ENCODE measurements at regions not wholly inside any gene's neighbourhood (a gene's known extent, or its start where the extent isn't known, plus 50 kb on each side); places are given as distances from the start of the nearest gene placed in this dataset.

DNA sequence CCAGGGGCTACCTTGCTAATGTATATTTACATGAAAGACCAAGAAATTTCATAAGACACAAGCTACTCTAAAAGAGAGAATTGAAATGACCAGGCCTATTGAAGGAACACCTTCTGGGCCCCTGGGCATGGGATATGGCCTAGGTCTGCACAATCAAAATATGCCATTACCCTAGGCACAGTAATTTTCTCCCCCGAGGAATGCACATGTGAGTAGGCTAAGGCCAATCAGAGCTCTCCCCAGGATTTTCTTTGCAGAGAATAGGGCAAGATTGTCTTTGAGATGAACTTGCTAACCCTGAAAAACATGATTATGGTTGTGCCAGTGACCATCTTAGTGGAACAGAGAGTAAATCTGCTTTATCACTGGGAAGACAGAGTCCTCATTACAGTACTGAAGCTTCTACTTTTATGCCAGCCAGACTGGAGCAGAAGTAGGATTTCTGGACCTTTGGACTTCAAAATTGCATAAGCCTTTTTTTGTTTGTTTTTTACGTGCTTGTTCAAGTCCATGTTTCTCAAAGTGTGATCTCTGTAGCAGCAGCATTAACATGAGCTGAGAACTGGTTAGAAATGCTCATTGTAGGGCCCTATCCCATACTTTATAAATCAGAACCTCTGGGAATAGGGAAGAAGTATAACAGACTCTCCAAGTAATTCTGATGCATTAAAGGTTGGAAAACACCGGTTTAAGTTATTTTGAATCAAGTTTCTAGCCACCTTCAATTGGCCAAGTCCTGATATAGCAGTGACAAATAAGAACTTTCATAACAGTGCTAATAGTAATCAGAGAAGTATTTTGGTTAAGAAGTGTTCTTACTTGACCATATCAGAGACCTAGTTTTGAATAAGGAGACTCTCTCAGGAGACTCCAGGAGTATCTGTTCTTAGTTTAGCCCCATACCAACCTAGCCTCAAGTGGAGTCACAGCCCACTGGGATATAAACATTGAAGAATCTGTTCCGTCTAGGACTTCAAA is 112.9 kb downstream of the LMO3 start:
- Histone ChIP-seq H3K4me3 (replicated peaks in 1 of 4; ENCODE audit: control extremely low read depth in 1 of 4, insufficient read depth in 1 of 4, low read depth in 3 of 4, low read length in 4 of 4) (no peak overlapping the region), H3K4me1 (ENCODE audit: control insufficient read depth, extremely low read depth, insufficient read depth, low read length) (no peaks in the 10 kb centered on the region), H3K27me3 (ENCODE audit: control insufficient read depth, insufficient read depth, low read length) (no peaks in the 10 kb centered on the region), H3K9ac (ENCODE audit: insufficient read depth, low read length) (no peak overlapping the region), H3K79me2 (ENCODE audit: control insufficient read depth, insufficient read depth, low read length) (no peaks in the 10 kb centered on the region), H3K4me2 (ENCODE audit: extremely low read depth, insufficient read depth, low read length) (no peak overlapping the region), H3K27ac (ENCODE audit: insufficient read depth, low read length) (no peak overlapping the region), H3K36me3 (ENCODE audit: control insufficient read depth, insufficient read depth, low read length) (no peaks in the 10 kb centered on the region), H4K20me1 (ENCODE audit: control insufficient read depth, extremely low read depth, insufficient read depth, low read length) (no peaks in the 10 kb centered on the region), H2AFZ (ENCODE audit: low read length) (no peak overlapping the region), H3K9me3 (ENCODE audit: control insufficient read depth, insufficient read depth, low read depth, low read length) (no peaks in the 10 kb centered on the region)
- DNase-seq (ENCODE audit: low read depth in 2 of 2), result no peak
- TF ChIP-seq, protein P1, sequence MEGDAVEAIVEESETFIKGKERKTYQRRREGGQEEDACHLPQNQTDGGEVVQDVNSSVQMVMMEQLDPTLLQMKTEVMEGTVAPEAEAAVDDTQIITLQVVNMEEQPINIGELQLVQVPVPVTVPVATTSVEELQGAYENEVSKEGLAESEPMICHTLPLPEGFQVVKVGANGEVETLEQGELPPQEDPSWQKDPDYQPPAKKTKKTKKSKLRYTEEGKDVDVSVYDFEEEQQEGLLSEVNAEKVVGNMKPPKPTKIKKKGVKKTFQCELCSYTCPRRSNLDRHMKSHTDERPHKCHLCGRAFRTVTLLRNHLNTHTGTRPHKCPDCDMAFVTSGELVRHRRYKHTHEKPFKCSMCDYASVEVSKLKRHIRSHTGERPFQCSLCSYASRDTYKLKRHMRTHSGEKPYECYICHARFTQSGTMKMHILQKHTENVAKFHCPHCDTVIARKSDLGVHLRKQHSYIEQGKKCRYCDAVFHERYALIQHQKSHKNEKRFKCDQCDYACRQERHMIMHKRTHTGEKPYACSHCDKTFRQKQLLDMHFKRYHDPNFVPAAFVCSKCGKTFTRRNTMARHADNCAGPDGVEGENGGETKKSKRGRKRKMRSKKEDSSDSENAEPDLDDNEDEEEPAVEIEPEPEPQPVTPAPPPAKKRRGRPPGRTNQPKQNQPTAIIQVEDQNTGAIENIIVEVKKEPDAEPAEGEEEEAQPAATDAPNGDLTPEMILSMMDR (conservative IDR thresholded peaks at IDR 0.05 in 1 of 2, IDR thresholded peaks at IDR 0.05 in 1 of 2; ENCODE audit: low read depth in 1 of 2, low read length in 2 of 2), result no peak
- TF ChIP-seq EZH2 (IDR thresholded peaks at IDR 0.05; ENCODE audit: low read length, missing control alignments), result no peak

DNA sequence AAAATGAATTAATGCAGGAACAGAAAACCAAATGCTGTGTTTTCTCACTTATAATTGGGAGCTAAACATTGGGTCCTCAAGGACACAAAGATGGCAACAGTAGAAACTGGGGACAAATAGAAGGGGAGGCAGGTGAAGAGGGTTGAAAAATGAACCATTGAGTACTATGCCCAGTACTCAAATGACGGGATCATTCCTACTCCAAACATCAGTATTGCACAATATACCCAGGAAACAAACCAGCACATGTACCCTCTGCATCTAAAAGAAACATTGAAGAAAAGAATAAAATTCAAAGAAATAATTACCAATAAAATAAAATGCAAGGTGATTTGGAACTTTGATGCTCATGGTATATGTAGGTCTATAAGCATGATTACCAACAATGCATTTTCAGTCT is 110.8 kb downstream of the LMO3 start:
- H3K4me3 ChIP-seq (replicated peaks in 1 of 4; ENCODE audit: control extremely low read depth in 1 of 4, insufficient read depth in 1 of 4, low read depth in 3 of 4, low read length in 4 of 4), result no peak overlapping the region
- H4K20me1 ChIP-seq (ENCODE audit: control insufficient read depth, extremely low read depth, insufficient read depth, low read length), result no peaks in the 10 kb centered on the region
- no peak overlapping the region for H3K9ac ChIP-seq (ENCODE audit: insufficient read depth, low read length)
- H3K27ac ChIP-seq (ENCODE audit: insufficient read depth, low read length), result no peak overlapping the region
- H3K27me3 ChIP-seq (ENCODE audit: control insufficient read depth, insufficient read depth, low read length), result no peaks in the 10 kb centered on the region
- no peaks in the 10 kb centered on the region for H3K79me2 ChIP-seq (ENCODE audit: control insufficient read depth, insufficient read depth, low read length)
- TF ChIP-seq, protein P1 (conservative IDR thresholded peaks at IDR 0.05 in 1 of 2, IDR thresholded peaks at IDR 0.05 in 1 of 2; ENCODE audit: low read depth in 1 of 2, low read length in 2 of 2), result no peak
- no peak for TF ChIP-seq EZH2 (IDR thresholded peaks at IDR 0.05; ENCODE audit: low read length, missing control alignments)
- no peak overlapping the region for H2AFZ ChIP-seq (ENCODE audit: low read length)
- H3K4me1 ChIP-seq (ENCODE audit: control insufficient read depth, extremely low read depth, insufficient read depth, low read length), result no peaks in the 10 kb centered on the region
- H3K36me3 ChIP-seq (ENCODE audit: control insufficient read depth, insufficient read depth, low read length), result no peaks in the 10 kb centered on the region
- DNase-seq (ENCODE audit: low read depth in 2 of 2), result no peak
- H3K4me2 ChIP-seq (ENCODE audit: extremely low read depth, insufficient read depth, low read length), result no peak overlapping the region
- H3K9me3 ChIP-seq (ENCODE audit: control insufficient read depth, insufficient read depth, low read depth, low read length), result no peaks in the 10 kb centered on the region
